ENCODE measurements at regions not wholly inside any gene's neighbourhood (a gene's known extent, or its start where the extent isn't known, plus 50 kb on each side); places are given as distances from the start of the nearest gene placed in this dataset.

DNA sequence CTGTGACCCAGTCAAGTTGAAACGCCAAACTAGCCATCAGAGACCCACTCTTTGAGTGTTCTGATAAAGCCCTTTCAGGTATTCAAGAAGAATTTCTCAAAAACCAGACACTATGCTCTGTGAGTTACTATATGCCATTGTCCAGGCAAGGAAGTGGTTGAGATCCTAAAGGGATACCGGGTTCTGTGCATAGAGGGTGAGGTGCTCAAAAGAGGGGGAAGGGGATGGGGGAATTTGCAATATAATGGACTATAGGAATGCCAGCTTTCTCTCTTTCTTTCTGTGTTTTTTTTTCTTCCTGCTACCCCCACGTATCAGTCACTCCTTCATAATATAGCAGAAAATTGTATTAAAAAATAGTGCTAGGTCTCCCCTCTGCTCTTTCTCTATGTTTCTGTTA lies 1619.0 kb downstream of the STIM2 start:
- Histone ChIP-seq H3K27ac (ENCODE audit: low read depth in 1 of 2, low read length in 2 of 2) (no peak overlapping the region), H3K36me3 (ENCODE audit: insufficient read depth, low read length) (no peaks in the 10 kb centered on the region), H3K27me3 (ENCODE audit: control insufficient read depth in 1 of 2, insufficient read depth in 2 of 2, low read length in 2 of 2) (no peaks in the 10 kb centered on the region), H3K4me1 (ENCODE audit: insufficient read depth, low read length) (no peaks in the 10 kb centered on the region), H3K9me3 (ENCODE audit: control insufficient read depth in 1 of 2, insufficient read depth in 1 of 2, low read length in 2 of 2) (peaks cover 0 to 5% of the 10 kb centered on the region in 2 experiments), H3K4me3 (ENCODE audit: low read length) (no peak overlapping the region)
- Mint-ChIP-seq H3K4me3 (no peak overlapping the region), H3K4me1 (ENCODE audit: low read depth) (no peaks in the 10 kb centered on the region), H3K9me3 (peaks cover 5% of the 10 kb centered on the region), H3K27ac (no peak overlapping the region), H3K36me3 (ENCODE audit: low read depth) (no peaks in the 10 kb centered on the region), H3K27me3 (no peaks in the 10 kb centered on the region)
- ChIA-PET POLR2A (no interaction called here), CTCF (no interaction called here)
- intact Hi-C loops (cut with DNase I, micrococcal nuclease), result no loop called here
- DNase-seq (no peak), ATAC-seq (ENCODE audit: poor library complexity) (no peak)
- TF ChIP-seq CTCF (IDR thresholded peaks at IDR 0.05), result no peak

GRCh38 chr4:28481565-28481964 lies 1620.9 kb downstream of the STIM2 start:
- ChIA-PET POLR2A (no interaction called here), CTCF (no interaction called here)
- Mint-ChIP-seq H3K36me3 (ENCODE audit: low read depth) (no peaks in the 10 kb centered on the region), H3K27ac (no peak overlapping the region), H3K4me1 (ENCODE audit: low read depth) (no peaks in the 10 kb centered on the region), H3K4me3 (no peak overlapping the region), H3K27me3 (no peaks in the 10 kb centered on the region), H3K9me3 (peaks cover 6% of the 10 kb centered on the region)
- ATAC-seq (ENCODE audit: poor library complexity) (no peak), DNase-seq (no peak)
- Histone ChIP-seq H3K4me3 (ENCODE audit: low read length) (no peak overlapping the region), H3K9me3 (ENCODE audit: control insufficient read depth in 1 of 2, insufficient read depth in 1 of 2, low read length in 2 of 2) (peaks cover 0 to 5% of the 10 kb centered on the region in 2 experiments), H3K36me3 (ENCODE audit: insufficient read depth, low read length) (no peaks in the 10 kb centered on the region), H3K27me3 (ENCODE audit: control insufficient read depth in 1 of 2, insufficient read depth in 2 of 2, low read length in 2 of 2) (no peaks in the 10 kb centered on the region), H3K4me1 (ENCODE audit: insufficient read depth, low read length) (no peaks in the 10 kb centered on the region), H3K27ac (ENCODE audit: low read depth in 1 of 2, low read length in 2 of 2) (no peak overlapping the region)
- intact Hi-C loops (cut with DNase I, micrococcal nuclease), result no loop called here
- TF ChIP-seq CTCF (IDR thresholded peaks at IDR 0.05), result no peak

- no peaks in the 10 kb centered on the region for H3K27me3 ChIP-seq (ENCODE audit: control insufficient read depth in 1 of 2, insufficient read depth in 2 of 2, low read length in 2 of 2)
- no peak overlapping the region for H3K27ac Mint-ChIP-seq
- H3K4me1 Mint-ChIP-seq (ENCODE audit: low read depth), result no peaks in the 10 kb centered on the region
- no peak overlapping the region for H3K4me3 ChIP-seq (ENCODE audit: low read length)
- no peak for ATAC-seq (ENCODE audit: poor library complexity)
- no peaks in the 10 kb centered on the region for H3K36me3 Mint-ChIP-seq (ENCODE audit: low read depth)
- H3K4me3 Mint-ChIP-seq, result no peak overlapping the region
- peaks cover 0 to 5% of the 10 kb centered on the region in 2 experiments for H3K9me3 ChIP-seq (ENCODE audit: control insufficient read depth in 1 of 2, insufficient read depth in 1 of 2, low read length in 2 of 2)
- DNase-seq, result no peak
- ChIA-PET POLR2A (no interaction called here), CTCF (no interaction called here)
- no peak for TF ChIP-seq CTCF (IDR thresholded peaks at IDR 0.05)
- H3K36me3 ChIP-seq (ENCODE audit: insufficient read depth, low read length), result no peaks in the 10 kb centered on the region
- H3K27me3 Mint-ChIP-seq, result no peaks in the 10 kb centered on the region
- no peaks in the 10 kb centered on the region for H3K4me1 ChIP-seq (ENCODE audit: insufficient read depth, low read length)
- H3K9me3 Mint-ChIP-seq, result peaks cover 6% of the 10 kb centered on the region
- no peak overlapping the region for H3K27ac ChIP-seq (ENCODE audit: low read depth in 1 of 2, low read length in 2 of 2)
- intact Hi-C loops (cut with DNase I, micrococcal nuclease), result no loop called here
Observed at GRCh38 chr4:28482580-28483270, 1622.1 kb downstream of the STIM2 start.

Data from CD4-positive, alpha-beta T cell (primary cell).